Loucy (cell line): ENCODE measurements at regions not wholly inside any gene's neighbourhood (a gene's known extent, or its start where the extent isn't known, plus 50 kb on each side); places are given as distances from the start of the nearest gene placed in this dataset.

Experiments
- H2AFZ ChIP-seq: fragments of 200-600 bp; sonication (generic); 2 replicates; pipeline ENCODE4 v1.6.0; 2016; ENCODE audit warnings: antibody characterized with exemption, mild to moderate bottlenecking, low read length, moderate library complexity
- H3F3A ChIP-seq: fragments of 200-600 bp; 2 replicates; pipeline ENCODE4 v1.6.0; 2016; ENCODE audit warnings: antibody characterized with exemption, low read depth, mild to moderate bottlenecking
- H3K27me3 ChIP-seq: fragments of 200-600 bp; sonication (generic); 2 replicates; pipeline ENCODE4 v1.6.1; 2014; ENCODE audit warnings: low read length, mild to moderate bottlenecking; ENCODE audit not compliant: insufficient read depth, poor library complexity, severe bottlenecking
- H3K36me3 ChIP-seq: fragments of 200-600 bp; sonication (generic); 2 replicates; pipeline ENCODE4 v1.6.1; 2016; ENCODE audit warnings: low read length; ENCODE audit not compliant: insufficient read depth
- H3K4me1 ChIP-seq: fragments of 200-600 bp; sonication (generic); 2 replicates; pipeline ENCODE4 v1.5.1; 2014; ENCODE audit warnings: low read length, mild to moderate bottlenecking; ENCODE audit not compliant: insufficient read depth, poor library complexity, severe bottlenecking
- H3K4me2 ChIP-seq: fragments of 200-600 bp; sonication (generic); 2 replicates; pipeline ENCODE4 v1.6.0; 2014; ENCODE audit warnings: antibody characterized with exemption, low read length, low read depth, mild to moderate bottlenecking; ENCODE audit not compliant: poor library complexity, severe bottlenecking
- H3K4me3 ChIP-seq: fragments of 200-600 bp; sonication (generic); 2 replicates; pipeline ENCODE4 v1.5.1; 2014; ENCODE audit warnings: low read length, mild to moderate bottlenecking, mixed read lengths; ENCODE audit not compliant: poor library complexity, severe bottlenecking
- H3K79me2 ChIP-seq: fragments of 200-600 bp; sonication (generic); 2 replicates; pipeline ENCODE4 v1.6.1; 2014; ENCODE audit warnings: low read length; ENCODE audit not compliant: insufficient read depth
- H3K9ac ChIP-seq: fragments of 200-600 bp; sonication (generic); 2 replicates; pipeline ENCODE4 v1.6.0; 2014; ENCODE audit warnings: mild to moderate bottlenecking, low read depth, low read length, moderate library complexity; ENCODE audit not compliant: poor library complexity, severe bottlenecking
- H3K9me2 ChIP-seq: fragments of 200-600 bp; sonication (generic); replicated peaks from 2 replicates; pipeline ENCODE4 v1.6.1; 2016; ENCODE audit warnings: low read depth, low read length, mixed read lengths
- H3K9me3 ChIP-seq: fragments of 200-600 bp; sonication (generic); 2 replicates; pipeline ENCODE4 v1.6.1; 2014; ENCODE audit warnings: mild to moderate bottlenecking, antibody characterized with exemption, low read length, low read depth; ENCODE audit not compliant: insufficient read depth
- H4K20me1 ChIP-seq: fragments of 200-600 bp; sonication (generic); 2 replicates; pipeline ENCODE4 v1.6.0; 2014; ENCODE audit warnings: antibody characterized with exemption, low read length, mild to moderate bottlenecking; ENCODE audit not compliant: insufficient read depth, poor library complexity, severe bottlenecking
- EZH2phosphoT487 ChIP-seq: fragments of 200-600 bp; IDR thresholded peaks from 2 replicates; pipeline ENCODE4 v1.6.1; 2018; ENCODE audit warnings: antibody characterized with exemption, mild to moderate bottlenecking, moderate library complexity, borderline replicate concordance
- TF ChIP-seq, protein P1 (sequence below): fragments of 200-600 bp; sonication (generic); conservative IDR thresholded peaks from 2 replicates; pipeline ENCODE4 v1.5.1; 2014; ENCODE audit warnings: mild to moderate bottlenecking, antibody characterized with exemption, low read length

GRCh38 chr3:115218859-115219258 lies 71.8 kb upstream of the ZBTB20 start:
- H3F3A ChIP-seq = no peaks in the 10 kb centered on the region
- H3K9me2 ChIP-seq = no peaks in the 10 kb centered on the region
- H3K4me2 ChIP-seq = no peak overlapping the region
- no peaks in the 10 kb centered on the region for H3K79me2 ChIP-seq
- TF ChIP-seq, protein P1, sequence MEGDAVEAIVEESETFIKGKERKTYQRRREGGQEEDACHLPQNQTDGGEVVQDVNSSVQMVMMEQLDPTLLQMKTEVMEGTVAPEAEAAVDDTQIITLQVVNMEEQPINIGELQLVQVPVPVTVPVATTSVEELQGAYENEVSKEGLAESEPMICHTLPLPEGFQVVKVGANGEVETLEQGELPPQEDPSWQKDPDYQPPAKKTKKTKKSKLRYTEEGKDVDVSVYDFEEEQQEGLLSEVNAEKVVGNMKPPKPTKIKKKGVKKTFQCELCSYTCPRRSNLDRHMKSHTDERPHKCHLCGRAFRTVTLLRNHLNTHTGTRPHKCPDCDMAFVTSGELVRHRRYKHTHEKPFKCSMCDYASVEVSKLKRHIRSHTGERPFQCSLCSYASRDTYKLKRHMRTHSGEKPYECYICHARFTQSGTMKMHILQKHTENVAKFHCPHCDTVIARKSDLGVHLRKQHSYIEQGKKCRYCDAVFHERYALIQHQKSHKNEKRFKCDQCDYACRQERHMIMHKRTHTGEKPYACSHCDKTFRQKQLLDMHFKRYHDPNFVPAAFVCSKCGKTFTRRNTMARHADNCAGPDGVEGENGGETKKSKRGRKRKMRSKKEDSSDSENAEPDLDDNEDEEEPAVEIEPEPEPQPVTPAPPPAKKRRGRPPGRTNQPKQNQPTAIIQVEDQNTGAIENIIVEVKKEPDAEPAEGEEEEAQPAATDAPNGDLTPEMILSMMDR = no peak
- no peak for TF ChIP-seq EZH2phosphoT487
- no peaks in the 10 kb centered on the region for H3K4me1 ChIP-seq
- H4K20me1 ChIP-seq = no peaks in the 10 kb centered on the region
- H3K9ac ChIP-seq = no peak overlapping the region
- H3K4me3 ChIP-seq = no peak overlapping the region
- H3K9me3 ChIP-seq = no peaks in the 10 kb centered on the region
- H3K27me3 ChIP-seq = no peaks in the 10 kb centered on the region
- H3K36me3 ChIP-seq = no peaks in the 10 kb centered on the region
- H2AFZ ChIP-seq = no peak overlapping the region

DNA sequence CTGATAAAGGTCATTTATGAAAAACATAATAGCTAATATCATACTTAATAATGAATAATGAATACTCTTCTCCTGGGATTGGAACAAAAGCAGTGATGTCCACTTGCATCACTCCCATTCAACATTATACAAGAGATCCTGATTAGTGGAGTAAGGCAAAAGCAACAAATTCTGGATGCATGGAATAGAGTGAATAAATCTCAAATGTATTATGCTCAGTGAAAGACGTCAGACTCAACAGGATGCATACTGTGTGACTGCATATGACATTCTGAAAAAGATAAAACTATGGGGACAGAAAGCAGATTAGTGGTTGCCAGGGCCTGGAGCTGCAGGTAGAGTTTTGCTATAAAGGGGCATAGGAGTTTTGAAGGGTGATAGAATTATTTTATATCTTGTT lies 77.6 kb upstream of the ZBTB20 start:
- H2AFZ ChIP-seq = no peak overlapping the region
- H3K4me1 ChIP-seq = no peaks in the 10 kb centered on the region
- no peak overlapping the region for H3K9ac ChIP-seq
- H3F3A ChIP-seq = no peaks in the 10 kb centered on the region
- no peak overlapping the region for H3K4me3 ChIP-seq
- H3K36me3 ChIP-seq = no peaks in the 10 kb centered on the region
- H3K9me2 ChIP-seq = no peaks in the 10 kb centered on the region
- TF ChIP-seq, protein P1 = no peak
- TF ChIP-seq EZH2phosphoT487 = no peak
- H3K9me3 ChIP-seq = no peaks in the 10 kb centered on the region
- no peaks in the 10 kb centered on the region for H3K79me2 ChIP-seq
- H3K4me2 ChIP-seq = no peak overlapping the region
- no peaks in the 10 kb centered on the region for H4K20me1 ChIP-seq
- no peaks in the 10 kb centered on the region for H3K27me3 ChIP-seq

GRCh38 chr3:115226844-115227445 lies 79.9 kb upstream of the ZBTB20 start:
- Histone ChIP-seq H3K9me2 (no peaks in the 10 kb centered on the region), H4K20me1 (no peaks in the 10 kb centered on the region), H3K79me2 (no peaks in the 10 kb centered on the region), H3K4me2 (no peak overlapping the region), H3F3A (no peaks in the 10 kb centered on the region), H3K27me3 (no peaks in the 10 kb centered on the region), H3K9ac (no peak overlapping the region), H2AFZ (no peak overlapping the region), H3K9me3 (no peaks in the 10 kb centered on the region), H3K4me1 (no peaks in the 10 kb centered on the region), H3K4me3 (no peak overlapping the region), H3K36me3 (no peaks in the 10 kb centered on the region)
- TF ChIP-seq, protein P1 = no peak
- TF ChIP-seq EZH2phosphoT487 = no peak
